GM19452 (cell line): ENCODE measurements at regions not wholly inside any gene's neighbourhood (a gene's known extent, or its start where the extent isn't known, plus 50 kb on each side); places are given as distances from the start of the nearest gene placed in this dataset.
"Not testable (repeated sequence)": the region's sequence is repeated elsewhere in the genome, so short reads cannot be mapped to it uniquely, and the experiment has no call there.

ENCODE experiments used
- ATAC-seq: cut with Tn5 transposase; IDR thresholded peaks from one replicate; pipeline ENCODE4 v1.9.1; 2021; ENCODE audit not compliant: unreplicated experiment

GRCh38 chr15:81828135-81828534, 217.7 kb downstream of the MEX3B start:
- no peak for ATAC-seq

DNA sequence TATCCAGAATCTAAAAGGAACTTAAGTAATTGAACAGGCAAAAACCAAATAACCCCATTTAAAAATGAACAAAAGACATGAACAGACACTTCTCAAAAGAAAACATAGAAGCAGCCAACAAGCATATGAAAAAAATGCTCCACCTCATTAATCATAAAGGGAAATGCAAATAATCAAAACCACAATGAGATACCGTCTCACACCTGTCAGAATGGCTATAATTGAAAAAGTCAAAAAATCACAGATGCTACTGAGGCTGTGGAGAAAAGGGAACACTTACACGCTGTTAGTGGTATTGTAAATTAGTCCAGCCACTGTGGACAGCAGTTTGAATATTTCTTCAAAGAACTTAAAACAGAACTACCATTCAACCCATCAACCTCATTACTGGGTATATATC, 220.7 kb downstream of the MEX3B start:
- ATAC-seq, result no peak

DNA sequence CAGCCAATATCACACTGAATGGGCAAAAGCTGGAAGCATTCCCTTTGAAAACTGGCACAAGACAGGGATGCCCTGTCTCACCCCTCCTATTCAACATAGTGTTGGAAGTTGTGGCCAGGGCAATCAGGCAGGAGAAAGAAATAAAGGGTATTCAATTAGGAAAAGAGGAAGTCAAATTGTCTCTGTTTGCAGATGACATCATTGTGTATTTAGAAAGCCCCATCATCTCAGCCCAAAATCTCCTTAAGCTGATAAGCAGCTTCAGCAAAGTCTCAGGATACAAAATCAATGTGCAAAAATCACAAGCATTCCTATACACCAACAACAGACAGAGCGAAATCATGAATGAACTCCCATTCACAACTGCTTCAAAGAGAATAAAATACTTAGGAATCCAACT, 223.2 kb downstream of the MEX3B start:
- ATAC-seq, result not testable (repeated sequence)

GRCh38 chr15:81819924-81820635, 225.7 kb downstream of the MEX3B start:
- no peak for ATAC-seq

DNA sequence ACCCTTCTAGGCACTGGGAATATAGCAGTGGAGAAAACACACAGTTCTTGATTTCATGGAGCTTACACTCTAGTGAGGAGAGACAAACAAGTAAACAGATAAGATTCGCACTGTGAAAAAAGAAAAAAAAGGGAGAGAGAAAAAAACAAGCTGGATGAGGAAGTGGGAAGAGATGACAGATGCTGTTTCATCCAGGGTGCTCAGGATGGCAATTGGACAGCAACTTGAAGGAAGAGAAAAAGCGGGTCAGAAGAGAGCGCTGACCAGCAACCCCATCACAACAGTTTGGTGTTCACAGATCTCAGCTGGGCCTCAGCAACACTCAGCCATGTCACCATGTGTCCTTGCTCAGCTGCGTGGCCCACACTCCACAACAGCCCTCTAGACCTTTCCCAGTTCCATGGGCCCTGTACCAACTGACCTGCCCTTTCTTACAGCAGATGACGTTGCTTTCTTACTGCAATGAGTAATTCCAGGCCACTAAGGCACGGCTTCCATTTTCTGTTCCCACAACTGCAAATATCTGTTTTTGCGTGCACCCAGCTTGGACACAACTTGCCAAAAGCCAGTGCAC, 230.8 kb downstream of the MEX3B start:
- ATAC-seq, result no peak

GRCh38 chr15:81813215-81813614, 232.6 kb downstream of the MEX3B start:
- ATAC-seq, result no peak

GRCh38 chr15:81812456-81812855, 233.4 kb downstream of the MEX3B start:
- no peak for ATAC-seq

GRCh38 chr15:81811736-81812135, 234.1 kb downstream of the MEX3B start:
- ATAC-seq, result no peak

- no peak for ATAC-seq
Measured at GRCh38 chr15:81809543-81809942, 236.3 kb downstream of the MEX3B start.

DNA sequence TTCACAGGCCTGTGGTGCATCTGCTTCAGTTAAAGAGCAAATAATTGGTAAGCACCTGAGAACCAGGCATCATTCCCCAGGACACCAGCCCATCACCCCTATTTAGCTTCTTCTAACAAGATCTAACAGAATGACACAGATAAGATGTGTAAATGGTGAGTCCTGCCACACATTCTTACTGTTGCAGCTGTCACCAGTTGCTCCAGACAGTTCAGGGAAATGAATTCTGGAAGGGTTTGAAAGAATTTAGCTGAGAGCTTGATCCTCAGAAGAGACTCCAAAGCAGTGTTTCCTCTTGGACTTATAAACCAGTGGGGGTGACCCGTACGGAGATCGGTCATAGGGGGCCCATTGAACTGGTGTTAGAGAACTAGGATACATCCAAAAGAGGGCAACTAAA, 238.0 kb downstream of the MEX3B start:
- ATAC-seq, result no peak

DNA sequence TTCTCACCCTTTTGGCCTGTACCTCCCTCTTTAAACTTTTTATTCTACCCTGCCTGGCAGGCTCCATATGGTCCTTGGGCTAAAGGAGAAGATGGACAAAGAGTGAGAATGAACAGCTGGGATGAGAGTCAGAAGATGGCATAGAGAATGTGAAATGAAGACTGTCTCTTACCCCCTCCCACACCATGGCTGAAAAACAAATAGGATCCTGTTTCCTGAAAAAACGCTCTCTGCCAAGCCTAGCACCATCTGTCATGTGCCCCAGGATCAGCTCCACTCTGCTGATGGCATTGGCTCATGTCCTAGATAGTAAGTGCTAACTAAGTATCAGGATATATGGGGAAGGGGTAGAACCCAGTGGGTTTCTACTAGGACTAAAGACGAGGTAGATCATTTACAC, 238.6 kb downstream of the MEX3B start:
- ATAC-seq, result no peak

DNA sequence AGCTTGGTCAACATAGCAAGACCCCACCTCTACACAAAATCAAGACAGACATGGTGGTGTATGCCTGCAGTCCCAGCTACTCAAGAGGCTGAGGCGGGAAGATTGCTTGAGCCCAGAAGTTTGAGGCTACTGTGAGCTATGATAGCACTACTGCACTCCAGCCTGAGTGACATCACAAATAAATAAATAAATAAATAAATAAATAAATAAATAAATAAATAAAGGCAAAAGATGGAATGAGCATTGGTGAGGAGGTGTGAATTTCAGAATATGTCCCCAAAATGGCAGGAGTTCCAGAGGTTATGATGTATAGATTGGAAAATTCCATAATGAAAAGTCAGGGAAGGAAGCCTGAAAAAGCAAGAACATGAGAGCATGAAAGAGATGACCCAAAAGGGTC, 249.9 kb downstream of the MEX3B start:
- ATAC-seq, result no peak

- ATAC-seq, result no peak
Measured at GRCh38 chr15:81792646-81793045, 253.2 kb downstream of the MEX3B start.

GRCh38 chr15:81791322-81791721, 254.5 kb downstream of the MEX3B start:
- not testable (repeated sequence) for ATAC-seq

GRCh38 chr15:81789403-81789802, 256.4 kb downstream of the MEX3B start:
- no peak for ATAC-seq

- ATAC-seq, result no peak
Measured at GRCh38 chr15:81786776-81787175, 259.0 kb downstream of the MEX3B start.

DNA sequence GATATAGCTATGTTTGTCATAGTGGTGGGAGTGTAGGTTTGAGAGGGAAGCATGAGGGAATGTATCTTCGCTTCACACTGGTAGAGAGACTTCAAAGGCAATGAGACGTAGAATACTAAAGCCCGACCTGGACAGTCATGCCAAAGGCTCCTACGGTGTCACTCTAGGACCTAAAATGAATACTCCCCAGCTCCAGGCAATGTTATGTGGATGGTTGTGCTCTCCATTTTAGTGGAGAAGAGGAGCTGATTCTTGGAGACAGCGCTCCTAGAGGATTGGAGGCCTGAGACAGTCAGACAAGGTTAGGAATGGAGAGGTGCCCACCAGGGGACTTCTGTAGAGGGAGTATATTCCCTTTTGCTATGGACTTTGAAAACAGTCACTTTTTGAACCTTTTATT, 260.1 kb downstream of the MEX3B start:
- ATAC-seq, result no peak

DNA sequence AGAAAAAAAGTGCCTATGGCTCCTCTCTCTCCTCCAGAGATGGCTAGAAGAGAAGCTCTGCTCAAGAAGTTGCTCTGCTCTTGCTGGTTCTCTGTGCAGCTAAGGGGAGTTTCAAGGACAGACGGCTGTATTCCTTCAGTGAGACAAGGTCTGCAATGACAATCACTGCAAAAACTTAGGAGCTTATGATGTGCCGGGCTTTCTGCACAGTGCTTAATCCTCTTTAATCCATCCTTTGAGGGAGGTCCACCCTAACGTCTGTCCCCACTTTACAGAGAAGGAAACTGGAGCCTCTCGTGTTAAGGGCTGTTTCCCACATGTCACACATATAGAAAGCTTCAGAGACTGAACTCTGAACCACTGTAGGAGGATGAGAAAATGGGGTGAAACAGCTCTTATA, 260.6 kb downstream of the MEX3B start:
- no peak for ATAC-seq

GRCh38 chr15:81784751-81785150, 261.1 kb downstream of the MEX3B start:
- no peak for ATAC-seq

GRCh38 chr15:81783586-81783985, 262.2 kb downstream of the MEX3B start:
- ATAC-seq, result no peak

GRCh38 chr15:81783076-81783475, 262.7 kb downstream of the MEX3B start:
- no peak for ATAC-seq

GRCh38 chr15:81781395-81781794, 264.4 kb downstream of the MEX3B start:
- ATAC-seq, result no peak

DNA sequence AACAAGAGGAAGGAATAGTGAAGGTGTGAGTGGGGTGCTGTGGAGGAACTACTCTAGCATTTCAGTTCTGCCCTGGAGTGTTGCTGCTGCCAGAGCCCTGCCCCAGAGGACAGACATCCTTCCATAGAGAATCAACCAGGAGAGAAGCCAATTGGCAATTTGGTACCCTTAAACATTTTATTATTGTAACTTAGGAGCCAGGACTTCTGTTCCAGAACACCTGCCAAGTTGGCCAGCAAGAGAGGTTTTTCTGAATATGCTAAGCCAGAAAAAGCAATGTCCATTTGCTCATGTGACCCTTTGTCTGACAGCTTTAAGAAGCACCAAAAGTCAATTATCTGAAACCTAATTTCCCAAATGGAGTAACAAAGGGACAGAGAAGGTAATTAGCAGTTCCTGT, 264.9 kb downstream of the MEX3B start:
- no peak for ATAC-seq
